ENCODE measurements at regions not wholly inside any gene's neighbourhood (a gene's known extent, or its start where the extent isn't known, plus 50 kb on each side); places are given as distances from the start of the nearest gene placed in this dataset.

- Mint-ChIP-seq H3K27me3 (peaks cover 9% of the 10 kb centered on the region), H3K27ac (no peak overlapping the region), H3K36me3 (ENCODE audit: low read depth) (no peaks in the 10 kb centered on the region), H3K4me3 (no peak overlapping the region), H3K4me1 (no peaks in the 10 kb centered on the region)
- no peak for ATAC-seq
- no peaks in the 10 kb centered on the region for H3K9me3 ChIP-seq (ENCODE audit: control insufficient read depth, low read length, poor library complexity, severe bottlenecking)
- DNase-seq: no peak
Measured at GRCh38 chr6:139430899-139431601, 56.6 kb upstream of the CITED2 start.

- DNase-seq (no peak), ATAC-seq (no peak)
- Mint-ChIP-seq H3K36me3 (ENCODE audit: low read depth) (no peaks in the 10 kb centered on the region), H3K27ac (no peak overlapping the region), H3K27me3 (peaks cover 18% of the 10 kb centered on the region), H3K4me3 (no peak overlapping the region), H3K4me1 (no peaks in the 10 kb centered on the region)
- no peaks in the 10 kb centered on the region for H3K9me3 ChIP-seq (ENCODE audit: control insufficient read depth, low read length, poor library complexity, severe bottlenecking)
Measured at GRCh38 chr6:139429580-139430145, 55.2 kb upstream of the CITED2 start.

- H3K4me3 Mint-ChIP-seq: no peak overlapping the region
- H3K9me3 ChIP-seq (ENCODE audit: control insufficient read depth, low read length, poor library complexity, severe bottlenecking): no peaks in the 10 kb centered on the region
- DNase-seq: no peak
- H3K27me3 Mint-ChIP-seq: peaks cover 18% of the 10 kb centered on the region
- no peaks in the 10 kb centered on the region for H3K4me1 Mint-ChIP-seq
- H3K36me3 Mint-ChIP-seq (ENCODE audit: low read depth): no peaks in the 10 kb centered on the region
- no peak overlapping the region for H3K27ac Mint-ChIP-seq
- ATAC-seq: no peak
Measured at GRCh38 chr6:139427199-139427598, 52.8 kb upstream of the CITED2 start.

GRCh38 chr6:139426795-139427194, 52.3 kb upstream of the CITED2 start:
- H3K9me3 ChIP-seq (ENCODE audit: control insufficient read depth, low read length, poor library complexity, severe bottlenecking): no peaks in the 10 kb centered on the region
- ATAC-seq (no peak), DNase-seq (no peak)
- Mint-ChIP-seq H3K27me3 (peaks cover 18% of the 10 kb centered on the region), H3K4me3 (no peak overlapping the region), H3K27ac (no peak overlapping the region), H3K4me1 (no peaks in the 10 kb centered on the region), H3K36me3 (ENCODE audit: low read depth) (peaks cover under 1% of the 10 kb centered on the region)

- peaks cover 2% of the 10 kb centered on the region for H3K36me3 Mint-ChIP-seq (ENCODE audit: low read depth)
- H3K4me3 Mint-ChIP-seq: no peak overlapping the region
- no peak overlapping the region for H3K27ac Mint-ChIP-seq
- ATAC-seq (no peak), DNase-seq (no peak)
- H3K9me3 ChIP-seq (ENCODE audit: control insufficient read depth, low read length, poor library complexity, severe bottlenecking): no peaks in the 10 kb centered on the region
- H3K27me3 Mint-ChIP-seq: peaks cover 23% of the 10 kb centered on the region
- no peaks in the 10 kb centered on the region for H3K4me1 Mint-ChIP-seq
Measured at GRCh38 chr6:139425780-139426179, 51.3 kb upstream of the CITED2 start.

- H3K27ac Mint-ChIP-seq: no peak overlapping the region
- no peaks in the 10 kb centered on the region for H3K4me1 Mint-ChIP-seq
- peaks cover 2% of the 10 kb centered on the region for H3K36me3 Mint-ChIP-seq (ENCODE audit: low read depth)
- DNase-seq: no peak
- H3K4me3 Mint-ChIP-seq: no peak overlapping the region
- H3K9me3 ChIP-seq (ENCODE audit: control insufficient read depth, low read length, poor library complexity, severe bottlenecking): no peaks in the 10 kb centered on the region
- H3K27me3 Mint-ChIP-seq: peaks cover 23% of the 10 kb centered on the region
- no peak for ATAC-seq
Measured at GRCh38 chr6:139423971-139424667, 49.7 kb upstream of the CITED2 start.

Measured in T-helper 17 cell (primary cell).